Endothelial cell (in vitro differentiated cells): ENCODE measurements at regions not wholly inside any gene's neighbourhood (a gene's known extent, or its start where the extent isn't known, plus 50 kb on each side); places are given as distances from the start of the nearest gene placed in this dataset.

Source experiments
- DNase-seq: peaks from one replicate; pipeline ENCODE4 v3.0.0; 2021; ENCODE audit warnings: low spot score
- H3K27ac Mint-ChIP-seq: one replicate; pipeline ENCODE4 v1.8.0; 2021; ENCODE audit warnings: mixed read lengths, inconsistent platforms; ENCODE audit not compliant: unreplicated experiment
- H3K27me3 Mint-ChIP-seq: one replicate; pipeline ENCODE4 v1.8.0; 2021; ENCODE audit warnings: mild to moderate bottlenecking, moderate library complexity, mixed read lengths, inconsistent platforms; ENCODE audit not compliant: unreplicated experiment
- H3K36me3 Mint-ChIP-seq: one replicate; pipeline ENCODE4 v1.8.0; 2021; ENCODE audit warnings: mild to moderate bottlenecking, low read depth, mixed read lengths, inconsistent platforms; ENCODE audit not compliant: unreplicated experiment
- H3K4me1 Mint-ChIP-seq: one replicate; pipeline ENCODE4 v1.8.0; 2021; ENCODE audit warnings: mild to moderate bottlenecking, mixed read lengths, inconsistent platforms; ENCODE audit not compliant: unreplicated experiment
- H3K4me3 Mint-ChIP-seq: one replicate; pipeline ENCODE4 v1.8.0; 2021; ENCODE audit warnings: mild to moderate bottlenecking, mixed read lengths, inconsistent platforms; ENCODE audit not compliant: unreplicated experiment
- H3K9me3 Mint-ChIP-seq: one replicate; pipeline ENCODE4 v1.8.0; 2021; ENCODE audit warnings: mixed read lengths, inconsistent platforms; ENCODE audit not compliant: unreplicated experiment
- TF ChIP-seq, protein P1 (sequence below): fragments of 200-600 bp; sonication (generic); IDR thresholded peaks from one replicate; pipeline ENCODE4 v1.5.0; 2021; ENCODE audit warnings: antibody characterized with exemption; ENCODE audit not compliant: unreplicated experiment

DNA sequence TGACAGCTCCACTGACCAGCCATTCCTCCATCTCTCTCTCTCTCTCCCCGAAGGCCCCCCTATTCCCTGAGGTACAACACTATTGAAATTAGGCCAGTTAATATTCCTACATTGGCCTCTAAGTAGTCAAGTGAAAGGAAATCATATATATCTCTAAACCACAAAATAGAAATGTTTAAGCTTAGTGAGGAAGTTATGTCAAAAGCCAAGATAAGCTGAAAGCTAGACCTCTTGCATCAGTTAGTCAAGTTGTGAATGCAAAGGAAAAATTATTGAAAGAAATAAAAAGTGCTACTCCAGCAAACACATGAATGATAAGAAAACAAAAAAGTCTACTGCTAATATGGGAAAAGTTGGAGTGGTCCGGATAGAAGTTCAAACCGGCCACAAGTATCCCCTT, 301.3 kb upstream of the RBMS1 start:
- Mint-ChIP-seq H3K27me3 (no peaks in the 10 kb centered on the region), H3K4me3 (no peak overlapping the region), H3K4me1 (no peaks in the 10 kb centered on the region), H3K36me3 (no peaks in the 10 kb centered on the region), H3K27ac (no peak overlapping the region), H3K9me3 (peaks cover 4% of the 10 kb centered on the region)
- TF ChIP-seq, protein P1, sequence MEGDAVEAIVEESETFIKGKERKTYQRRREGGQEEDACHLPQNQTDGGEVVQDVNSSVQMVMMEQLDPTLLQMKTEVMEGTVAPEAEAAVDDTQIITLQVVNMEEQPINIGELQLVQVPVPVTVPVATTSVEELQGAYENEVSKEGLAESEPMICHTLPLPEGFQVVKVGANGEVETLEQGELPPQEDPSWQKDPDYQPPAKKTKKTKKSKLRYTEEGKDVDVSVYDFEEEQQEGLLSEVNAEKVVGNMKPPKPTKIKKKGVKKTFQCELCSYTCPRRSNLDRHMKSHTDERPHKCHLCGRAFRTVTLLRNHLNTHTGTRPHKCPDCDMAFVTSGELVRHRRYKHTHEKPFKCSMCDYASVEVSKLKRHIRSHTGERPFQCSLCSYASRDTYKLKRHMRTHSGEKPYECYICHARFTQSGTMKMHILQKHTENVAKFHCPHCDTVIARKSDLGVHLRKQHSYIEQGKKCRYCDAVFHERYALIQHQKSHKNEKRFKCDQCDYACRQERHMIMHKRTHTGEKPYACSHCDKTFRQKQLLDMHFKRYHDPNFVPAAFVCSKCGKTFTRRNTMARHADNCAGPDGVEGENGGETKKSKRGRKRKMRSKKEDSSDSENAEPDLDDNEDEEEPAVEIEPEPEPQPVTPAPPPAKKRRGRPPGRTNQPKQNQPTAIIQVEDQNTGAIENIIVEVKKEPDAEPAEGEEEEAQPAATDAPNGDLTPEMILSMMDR: no peak
- DNase-seq: no peak

DNA sequence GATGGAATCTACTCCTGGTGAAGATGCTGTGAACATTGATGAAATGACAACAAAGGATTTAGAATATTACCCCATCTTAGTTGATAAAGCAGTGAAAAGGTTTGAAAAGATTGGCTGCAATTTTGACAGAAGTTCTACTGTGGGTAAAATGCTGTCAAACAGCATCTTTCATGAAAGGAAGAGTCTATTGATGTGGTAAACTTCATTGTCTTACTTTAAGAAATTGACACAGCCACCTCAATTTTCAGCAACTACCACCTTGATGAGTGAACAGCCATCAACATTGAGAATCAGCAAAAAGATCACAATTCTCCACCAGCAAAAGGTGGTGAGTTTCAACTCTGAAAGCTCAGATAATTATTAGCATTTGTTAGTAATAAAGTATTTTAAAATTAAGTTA, 310.3 kb upstream of the RBMS1 start:
- Mint-ChIP-seq H3K9me3 (no peaks in the 10 kb centered on the region), H3K4me3 (no peak overlapping the region), H3K27ac (no peak overlapping the region), H3K27me3 (no peaks in the 10 kb centered on the region), H3K36me3 (peaks cover 7% of the 10 kb centered on the region), H3K4me1 (no peaks in the 10 kb centered on the region)
- DNase-seq: no peak
- TF ChIP-seq, protein P1: no peak

DNA sequence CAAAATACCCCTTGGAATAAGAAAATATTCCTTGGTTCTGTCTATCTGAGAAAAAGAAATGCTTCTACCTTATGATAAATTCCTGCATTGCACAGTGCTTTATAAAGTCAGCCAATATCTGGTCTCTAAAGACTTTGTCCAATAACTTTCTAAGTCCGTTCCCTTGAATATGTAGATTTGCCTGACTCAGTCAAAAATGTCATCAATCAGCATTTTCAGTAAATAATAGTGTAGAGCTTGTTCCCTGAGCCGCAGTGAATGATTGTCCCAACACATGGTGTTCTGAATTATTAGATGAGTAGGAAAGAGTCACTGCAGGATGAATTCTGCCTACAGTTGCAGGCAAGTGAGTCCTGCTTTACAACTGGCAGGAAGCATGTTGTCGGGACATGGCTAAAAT, 316.8 kb upstream of the RBMS1 start:
- no peaks in the 10 kb centered on the region for H3K9me3 Mint-ChIP-seq
- H3K27me3 Mint-ChIP-seq: no peaks in the 10 kb centered on the region
- no peak for DNase-seq
- TF ChIP-seq, protein P1: no peak
- H3K4me3 Mint-ChIP-seq: no peak overlapping the region
- peaks cover 7% of the 10 kb centered on the region for H3K36me3 Mint-ChIP-seq
- no peak overlapping the region for H3K27ac Mint-ChIP-seq
- H3K4me1 Mint-ChIP-seq: no peaks in the 10 kb centered on the region

DNA sequence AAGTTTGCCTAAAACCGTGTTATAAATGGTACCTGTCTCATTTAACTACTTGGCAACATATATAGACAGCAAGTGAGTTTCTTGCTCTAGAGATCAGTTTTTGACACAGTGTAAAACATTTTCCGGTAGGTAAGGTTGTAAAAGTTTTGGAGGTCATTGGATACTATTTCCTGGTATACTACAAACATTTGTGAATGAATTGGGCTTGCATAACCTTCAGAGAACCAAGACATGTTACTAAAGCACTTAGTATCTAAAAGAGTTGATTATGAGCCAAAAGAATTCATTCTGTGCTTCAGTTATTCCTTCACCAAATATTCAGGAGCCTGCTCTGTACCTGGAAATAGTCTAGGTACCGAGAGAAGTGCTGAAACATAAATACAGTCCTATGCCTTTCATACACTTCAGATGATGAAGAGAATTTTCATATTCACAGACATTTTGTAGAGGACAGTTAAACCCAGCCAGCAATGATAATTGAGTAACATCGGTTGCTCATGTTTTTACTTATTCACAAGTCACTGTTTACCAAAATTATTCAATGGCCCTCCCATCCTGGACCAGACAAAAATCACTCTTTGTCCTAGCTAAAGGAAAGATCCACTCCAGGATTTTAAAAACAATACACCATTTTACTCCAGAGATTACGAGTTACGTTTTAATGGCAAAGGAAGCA, 319.4 kb upstream of the RBMS1 start:
- no peaks in the 10 kb centered on the region for H3K4me1 Mint-ChIP-seq
- H3K36me3 Mint-ChIP-seq: no peaks in the 10 kb centered on the region
- no peak overlapping the region for H3K27ac Mint-ChIP-seq
- TF ChIP-seq, protein P1: no peak
- H3K27me3 Mint-ChIP-seq: peaks cover 2% of the 10 kb centered on the region
- no peak for DNase-seq
- no peak overlapping the region for H3K4me3 Mint-ChIP-seq
- H3K9me3 Mint-ChIP-seq: no peaks in the 10 kb centered on the region

DNA sequence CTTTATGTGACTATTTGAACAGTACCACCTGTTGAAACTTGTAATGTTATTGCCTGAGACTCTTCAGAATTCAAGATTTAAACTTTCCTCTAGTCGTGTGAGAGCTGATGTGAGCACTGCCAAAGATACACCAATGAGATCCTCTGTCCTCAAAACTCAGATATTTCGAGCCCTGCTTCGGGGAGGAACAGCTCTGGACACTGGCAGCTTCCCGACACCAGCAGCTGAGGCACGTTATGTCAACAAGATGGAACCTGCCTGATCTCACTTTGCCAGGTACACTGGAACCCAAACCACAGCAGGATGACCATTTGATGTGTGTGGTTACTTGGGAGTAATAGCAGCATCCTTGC, 319.9 kb upstream of the RBMS1 start:
- H3K27me3 Mint-ChIP-seq: peaks cover 2% of the 10 kb centered on the region
- no peak overlapping the region for H3K4me3 Mint-ChIP-seq
- no peaks in the 10 kb centered on the region for H3K36me3 Mint-ChIP-seq
- H3K27ac Mint-ChIP-seq: no peak overlapping the region
- H3K4me1 Mint-ChIP-seq: no peaks in the 10 kb centered on the region
- no peaks in the 10 kb centered on the region for H3K9me3 Mint-ChIP-seq
- no peak for DNase-seq
- TF ChIP-seq, protein P1: no peak
